HUES6 (cell line): ENCODE measurements at regions not wholly inside any gene's neighbourhood (a gene's known extent, or its start where the extent isn't known, plus 50 kb on each side); places are given as distances from the start of the nearest gene placed in this dataset.
"Not testable (repeated sequence)": the region's sequence is repeated elsewhere in the genome, so short reads cannot be mapped to it uniquely, and the experiment has no call there.

Source experiments
- H3K27ac ChIP-seq: 2 replicates; pipeline ENCODE4 v1.7.0; 2013; ENCODE audit warnings: low read depth, mild to moderate bottlenecking, low read length, inconsistent platforms
- H3K27me3 ChIP-seq: 2 replicates; pipeline ENCODE4 v1.6.1; 2013; ENCODE audit warnings: low read length; ENCODE audit not compliant: control insufficient read depth, insufficient read depth
- H3K36me3 ChIP-seq: 2 replicates; pipeline ENCODE4 v1.6.1; 2013; ENCODE audit warnings: low read length; ENCODE audit not compliant: control insufficient read depth, insufficient read depth
- H3K4me1 ChIP-seq: 2 replicates; pipeline ENCODE4 v1.6.1; 2013; ENCODE audit warnings: low read length; ENCODE audit not compliant: control insufficient read depth, insufficient read depth
- H3K4me3 ChIP-seq: 2 replicates; pipeline ENCODE4 v1.5.1; 2013; ENCODE audit warnings: low read depth, low read length
- H3K9ac ChIP-seq: one replicate; pipeline ENCODE4 v1.6.1; 2013; ENCODE audit warnings: mild to moderate bottlenecking, low read length
- H3K9me3 ChIP-seq: 2 replicates; pipeline ENCODE4 v1.6.1; 2013; ENCODE audit warnings: low read depth, low read length; ENCODE audit not compliant: control insufficient read depth, insufficient read depth

DNA sequence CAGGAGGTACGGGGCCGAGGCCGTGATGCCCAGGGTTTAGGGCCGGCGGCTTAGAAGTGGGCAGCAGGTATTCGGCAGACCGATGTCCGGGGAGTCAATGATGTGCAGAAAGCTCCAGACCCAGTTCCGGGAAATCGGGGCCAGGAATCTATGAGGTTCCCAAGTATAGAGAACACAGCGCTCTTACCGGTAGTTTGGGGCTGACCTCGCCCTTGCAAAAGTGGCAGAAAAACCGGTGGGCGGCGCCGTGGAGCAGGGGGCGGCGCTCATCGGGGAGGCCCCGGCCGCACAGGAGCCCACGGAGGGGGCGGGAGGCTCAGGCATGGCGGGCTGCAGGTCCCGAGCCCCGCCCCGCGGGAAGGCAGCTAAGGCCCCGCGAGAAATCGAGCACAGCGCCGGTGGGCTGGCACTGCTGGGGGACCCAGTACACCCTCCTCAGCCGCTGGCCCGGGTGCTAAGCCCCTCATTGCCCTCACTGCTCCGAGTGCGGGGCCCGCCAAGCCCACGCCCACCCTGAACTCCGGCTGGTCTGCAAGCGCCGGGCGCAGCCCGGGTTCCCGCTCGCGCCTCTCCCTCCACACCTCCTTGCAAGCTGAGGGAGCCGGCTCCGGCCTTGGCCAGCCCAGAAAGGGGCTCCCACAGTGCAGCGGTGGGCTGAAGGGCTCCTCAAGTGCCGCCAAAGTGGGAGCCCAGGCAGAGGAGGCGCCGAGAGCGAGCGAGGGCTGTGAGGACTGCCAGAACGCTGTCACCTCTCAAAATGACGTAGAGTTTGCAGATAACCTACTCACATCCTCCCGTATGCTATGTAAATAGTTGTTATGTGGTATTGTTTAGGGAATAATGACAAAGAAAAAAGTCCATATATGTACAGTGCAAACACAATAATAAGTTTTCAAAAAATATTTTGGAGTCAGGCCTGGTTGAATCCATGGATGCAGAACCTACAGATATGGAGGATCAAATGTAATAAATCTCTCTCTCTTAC lies 80.6 kb upstream of the NBPF20 start:
- not testable (repeated sequence) for H3K27ac ChIP-seq, H3K9me3 ChIP-seq, H3K9ac ChIP-seq, H3K4me1 ChIP-seq, H3K36me3 ChIP-seq, H3K27me3 ChIP-seq, H3K4me3 ChIP-seq

- H3K9ac ChIP-seq, H3K27ac ChIP-seq, H3K36me3 ChIP-seq, H3K4me1 ChIP-seq, H3K27me3 ChIP-seq, H3K9me3 ChIP-seq, H3K4me3 ChIP-seq: not testable (repeated sequence)
Observed at GRCh38 chr1:145504834-145505413, 79.5 kb upstream of the NBPF20 start.

DNA sequence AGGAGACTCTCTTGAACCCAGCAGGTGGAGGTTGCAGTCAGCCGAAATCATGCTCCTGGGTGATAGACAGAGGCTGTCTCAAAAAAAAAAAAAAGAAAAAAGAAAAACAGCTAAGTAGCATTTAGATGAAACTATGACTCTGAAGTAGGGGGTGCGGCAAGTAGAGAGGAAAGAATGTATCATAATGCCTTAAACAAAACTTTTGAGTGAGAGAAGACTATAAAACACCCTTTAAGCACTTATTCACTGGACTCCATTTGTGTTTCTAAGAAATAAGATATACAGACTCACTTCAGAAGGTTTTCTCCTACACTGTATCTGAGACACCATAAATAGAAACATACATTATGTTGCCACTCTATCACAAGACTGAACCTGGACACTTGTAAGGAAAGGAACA lies 78.9 kb upstream of the NBPF20 start:
- not testable (repeated sequence) for H3K9me3 ChIP-seq, H3K9ac ChIP-seq, H3K4me1 ChIP-seq, H3K27me3 ChIP-seq, H3K4me3 ChIP-seq, H3K27ac ChIP-seq, H3K36me3 ChIP-seq

- not testable (repeated sequence) for H3K4me3 ChIP-seq, H3K9ac ChIP-seq, H3K9me3 ChIP-seq, H3K27ac ChIP-seq, H3K4me1 ChIP-seq, H3K27me3 ChIP-seq, H3K36me3 ChIP-seq
Observed at GRCh38 chr1:145500251-145500650, 74.8 kb upstream of the NBPF20 start.

GRCh38 chr1:145495077-145495871 lies 69.9 kb upstream of the NBPF20 start:
- not testable (repeated sequence) for H3K4me1 ChIP-seq, H3K27ac ChIP-seq, H3K9me3 ChIP-seq, H3K9ac ChIP-seq, H3K4me3 ChIP-seq, H3K36me3 ChIP-seq, H3K27me3 ChIP-seq

GRCh38 chr1:145488193-145488933 lies 63.0 kb upstream of the NBPF20 start:
- H3K4me1 ChIP-seq, H3K36me3 ChIP-seq, H3K9ac ChIP-seq, H3K4me3 ChIP-seq, H3K9me3 ChIP-seq, H3K27ac ChIP-seq: not testable (repeated sequence)
- peaks cover 16% of the 10 kb centered on the region; the same call in 1 of the 2 replicates for H3K27me3 ChIP-seq

DNA sequence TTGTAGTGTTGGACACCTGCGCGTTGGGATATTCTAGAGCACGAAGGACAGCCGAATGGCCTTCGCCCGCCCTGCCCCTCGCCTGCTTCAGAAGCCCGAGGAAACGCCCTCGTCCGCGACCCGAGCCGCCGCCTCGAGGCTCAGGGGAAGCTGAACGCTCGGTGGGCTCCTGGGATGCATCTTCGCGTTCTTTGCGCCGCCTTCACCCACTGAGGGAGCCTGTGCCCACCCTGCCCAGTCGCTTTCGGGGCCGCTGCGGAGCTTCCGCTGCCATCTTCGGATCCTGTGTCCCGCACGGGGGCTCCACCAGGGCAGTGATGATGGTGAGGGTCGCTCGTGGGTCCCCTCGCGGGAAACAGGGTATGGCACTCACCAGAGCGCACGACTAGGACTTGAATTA lies 61.8 kb upstream of the NBPF20 start:
- H3K27ac ChIP-seq, H3K4me1 ChIP-seq, H3K9ac ChIP-seq, H3K36me3 ChIP-seq, H3K9me3 ChIP-seq: not testable (repeated sequence)
- peaks cover 16% of the 10 kb centered on the region; the same call in 1 of the 2 replicates for H3K27me3 ChIP-seq
- H3K4me3 ChIP-seq, result peak overlapping the region; percentile 41; the same call in 1 of the 2 replicates

DNA sequence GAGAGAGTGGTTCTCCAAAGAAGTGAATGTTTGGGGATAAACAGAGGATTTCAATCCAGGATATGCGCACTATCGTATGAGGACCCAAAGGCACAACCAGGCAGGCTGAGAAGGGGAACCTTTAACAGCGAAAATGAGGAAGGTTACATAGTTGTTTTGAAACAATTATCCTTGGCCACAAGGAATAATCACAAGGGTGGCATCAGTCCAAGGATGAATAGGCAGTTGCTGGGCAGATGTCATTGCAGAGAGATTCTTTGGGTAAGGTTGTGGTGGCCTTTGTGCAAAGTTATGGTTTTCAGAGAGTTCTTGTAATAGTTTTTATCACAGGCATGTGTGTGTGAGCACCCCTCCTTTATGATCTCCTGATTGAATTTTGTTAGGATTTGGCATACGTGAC lies 58.9 kb upstream of the NBPF20 start:
- not testable (repeated sequence) for H3K9ac ChIP-seq, H3K27ac ChIP-seq, H3K36me3 ChIP-seq, H3K4me1 ChIP-seq, H3K9me3 ChIP-seq, H3K4me3 ChIP-seq
- peaks cover 16% of the 10 kb centered on the region; the same call in 1 of the 2 replicates for H3K27me3 ChIP-seq

GRCh38 chr1:145482214-145482860 lies 56.9 kb upstream of the NBPF20 start:
- H3K4me1 ChIP-seq, result not testable (repeated sequence)

GRCh38 chr1:145475962-145476361 lies 50.6 kb upstream of the NBPF20 start:
- H3K4me3 ChIP-seq, result peak overlapping the region; percentile 60
- H3K9ac ChIP-seq, H3K9me3 ChIP-seq, H3K27me3 ChIP-seq, H3K4me1 ChIP-seq, H3K36me3 ChIP-seq, H3K27ac ChIP-seq: not testable (repeated sequence)

More at GRCh38 chr1:145482214-145482860, 56.9 kb upstream of the NBPF20 start:
- not testable (repeated sequence) for H3K4me3 ChIP-seq, H3K27ac ChIP-seq, H3K9me3 ChIP-seq, H3K9ac ChIP-seq, H3K36me3 ChIP-seq
- H3K27me3 ChIP-seq, result peaks cover 16% of the 10 kb centered on the region; the same call in 1 of the 2 replicates
